ENCODE measurements at regions not wholly inside any gene's neighbourhood (a gene's known extent, or its start where the extent isn't known, plus 50 kb on each side); places are given as distances from the start of the nearest gene placed in this dataset.

- no peak for TF ChIP-seq EZH2phosphoT487 (IDR thresholded peaks at IDR 0.05; ENCODE audit: borderline replicate concordance, low read length)
- TF ChIP-seq CTCF (IDR thresholded peaks at IDR 0.05; ENCODE audit: low read depth, low read length, poor library complexity, severe bottlenecking): no peak
- Histone ChIP-seq H3K4me1 (ENCODE audit: control insufficient read depth, low read length) (no peaks in the 10 kb centered on the region), H3K79me2 (ENCODE audit: control insufficient read depth, low read length) (no peaks in the 10 kb centered on the region), H3K4me3 (ENCODE audit: low read length) (no peak overlapping the region), H3K27ac (ENCODE audit: low read depth, low read length) (no peak overlapping the region), H3K9me3 (ENCODE audit: control insufficient read depth, insufficient read depth, low read length) (no peaks in the 10 kb centered on the region), H3K27me3 (ENCODE audit: control insufficient read depth, low read length) (0 out of 2 replicates have a peak, but pooled peaks cover 2% of the 10 kb centered on the region), H4K20me1 (ENCODE audit: control insufficient read depth, insufficient read depth, low read depth, low read length) (no peaks in the 10 kb centered on the region), H3F3A (ENCODE audit: control insufficient read depth, insufficient read depth) (no peaks in the 10 kb centered on the region), H3K4me2 (ENCODE audit: low read length) (no peak overlapping the region), H3K36me3 (ENCODE audit: control insufficient read depth, low read length) (no peaks in the 10 kb centered on the region), H3K9me2 (replicated peaks; ENCODE audit: control insufficient read depth, low read length) (no peaks in the 10 kb centered on the region)
These were observed 511.9 kb upstream of the TNP1 start for GRCh38 chr2:217371781-217372213.

- Histone ChIP-seq H3K9me3 (ENCODE audit: control insufficient read depth, insufficient read depth, low read length) (no peaks in the 10 kb centered on the region), H3K4me2 (ENCODE audit: low read length) (no peak overlapping the region), H3K79me2 (ENCODE audit: control insufficient read depth, low read length) (no peaks in the 10 kb centered on the region), H4K20me1 (ENCODE audit: control insufficient read depth, insufficient read depth, low read depth, low read length) (no peaks in the 10 kb centered on the region), H3K4me3 (ENCODE audit: low read length) (no peak overlapping the region), H3F3A (ENCODE audit: control insufficient read depth, insufficient read depth) (no peaks in the 10 kb centered on the region), H3K36me3 (ENCODE audit: control insufficient read depth, low read length) (no peaks in the 10 kb centered on the region), H3K4me1 (ENCODE audit: control insufficient read depth, low read length) (no peaks in the 10 kb centered on the region), H3K9me2 (replicated peaks; ENCODE audit: control insufficient read depth, low read length) (no peaks in the 10 kb centered on the region), H3K27me3 (ENCODE audit: control insufficient read depth, low read length) (0 out of 2 replicates have a peak, but pooled peaks cover 2% of the 10 kb centered on the region), H3K27ac (ENCODE audit: low read depth, low read length) (no peak overlapping the region)
- TF ChIP-seq EZH2phosphoT487 (IDR thresholded peaks at IDR 0.05; ENCODE audit: borderline replicate concordance, low read length): no peak
- TF ChIP-seq CTCF (IDR thresholded peaks at IDR 0.05; ENCODE audit: low read depth, low read length, poor library complexity, severe bottlenecking): no peak
These were observed 510.5 kb upstream of the TNP1 start for GRCh38 chr2:217370391-217370790.

GRCh38 chr2:217367464-217367863 is 507.6 kb upstream of the TNP1 start:
- TF ChIP-seq CTCF (IDR thresholded peaks at IDR 0.05; ENCODE audit: low read depth, low read length, poor library complexity, severe bottlenecking) (no peak), EZH2phosphoT487 (IDR thresholded peaks at IDR 0.05; ENCODE audit: borderline replicate concordance, low read length) (no peak)
- Histone ChIP-seq H3K9me2 (replicated peaks; ENCODE audit: control insufficient read depth, low read length) (no peaks in the 10 kb centered on the region), H3K4me2 (ENCODE audit: low read length) (no peak overlapping the region), H3F3A (ENCODE audit: control insufficient read depth, insufficient read depth) (no peaks in the 10 kb centered on the region), H3K79me2 (ENCODE audit: control insufficient read depth, low read length) (no peaks in the 10 kb centered on the region), H3K36me3 (ENCODE audit: control insufficient read depth, low read length) (no peaks in the 10 kb centered on the region), H3K4me1 (ENCODE audit: control insufficient read depth, low read length) (no peaks in the 10 kb centered on the region), H4K20me1 (ENCODE audit: control insufficient read depth, insufficient read depth, low read depth, low read length) (no peaks in the 10 kb centered on the region), H3K9me3 (ENCODE audit: control insufficient read depth, insufficient read depth, low read length) (no peaks in the 10 kb centered on the region), H3K27ac (ENCODE audit: low read depth, low read length) (no peak overlapping the region), H3K27me3 (ENCODE audit: control insufficient read depth, low read length) (peaks cover 7% of the 10 kb centered on the region; the same call in 1 of the 2 replicates), H3K4me3 (ENCODE audit: low read length) (no peak overlapping the region)

All from DOHH2 (cell line).